K562 (cell line): ENCODE measurements at regions not wholly inside any gene's neighbourhood (a gene's known extent, or its start where the extent isn't known, plus 50 kb on each side); places are given as distances from the start of the nearest gene placed in this dataset.
A peak's percentile ranks its signal among the peaks of the same experiment; 100 is the strongest.

Experiments
- ATAC-seq: fragments of 200-7000 bp; cut with Tn5 transposase; 3 replicates; pipeline ENCODE4 v1.9.1; 2020; ENCODE audit warnings: moderate library complexity
- BruUV-seq: library from RNA; stranded (reverse); fragments of 400-500 nt; replicated peaks from 2 replicates; lab custom pipeline; 2021; lab: Mats Ljungman, UMichigan
- CTCF ChIA-PET: fragments of 300-600 bp; formaldehyde crosslinking; extraction: SDS; loops from one replicate; lab custom pipeline; 2021; ENCODE audit warnings: low intra/inter-chr PET ratio; lab: Yijun Ruan, JAX
- POLR2A ChIA-PET: fragments of 300-600, 350-650 bp; sonication (Branson Sonifier 250); formaldehyde crosslinking; extraction: SDS; loops from one replicate; lab custom pipeline; 2021; ENCODE audit warnings: antibody characterized with exemption, inconsistent platforms; lab: Yijun Ruan, JAX
- DNase-seq, 4 experiments: peaks; one replicate each; pipeline versions ENCODE4 v3.0.0 to v3.0.0-alpha.2; 2011 to 2018; ENCODE audit warnings: low spot score in 3 of 4, mixed read lengths in 3 of 4; ENCODE audit errors: extremely low read depth in 1 of 4
- FAIRE-seq: peaks from 2 replicates; lab custom pipeline; 2011; peaks lifted over from hg19 to GRCh38; lab: Jason Lieb, UNC
- H2AFZ ChIP-seq: 2 replicates; pipeline ENCODE4 v1.6.0; 2011; ENCODE audit warnings: low read depth, low read length, control low read depth, inconsistent platforms
- H3K27ac ChIP-seq: fragments of 200-600 bp; 3 replicates; pipeline ENCODE4 v1.8.0; 2011; ENCODE audit warnings: low read depth, mild to moderate bottlenecking, control low read depth, inconsistent platforms, low read length, moderate library complexity, mixed read lengths; ENCODE audit errors: extremely low read depth
- H3K27me3 ChIP-seq, 2 experiments: fragments of 300-600 bp in 1 of 2; 2 replicates in 1 of 2; 3 replicates in 1 of 2; pipeline versions ENCODE4 v1.6.0 to v1.8.0; 2011; ENCODE audit warnings: inconsistent platforms in 2 of 2, low read length in 2 of 2, mild to moderate bottlenecking in 1 of 2, mixed read lengths in 1 of 2, moderate library complexity in 1 of 2; ENCODE audit not compliant: control insufficient read depth in 2 of 2, insufficient read depth in 2 of 2
- H3K36me3 ChIP-seq: fragments of 300-600 bp; 3 replicates; pipeline ENCODE4 v1.8.0; 2011; ENCODE audit warnings: mild to moderate bottlenecking, low read length, inconsistent platforms; ENCODE audit not compliant: control insufficient read depth, insufficient read depth
- H3K4me1 ChIP-seq, 2 experiments: fragments of 200-600 bp in 1 of 2; replicated peaks in 1 of 2; 2 replicates in 1 of 2; 3 replicates in 1 of 2; pipeline versions ENCODE4 v1.5.1 to v1.8.0; 2011; ENCODE audit warnings: inconsistent platforms in 2 of 2, low read length in 2 of 2, mild to moderate bottlenecking in 1 of 2, mixed read lengths in 1 of 2, moderate library complexity in 1 of 2; ENCODE audit not compliant: control insufficient read depth in 2 of 2, insufficient read depth in 2 of 2
- H3K4me2 ChIP-seq: 2 replicates; pipeline ENCODE4 v1.6.1; 2011; ENCODE audit warnings: low read length, control low read depth, inconsistent platforms, mixed read lengths; ENCODE audit not compliant: insufficient read depth
- H3K4me3 ChIP-seq: fragments of 200-600 bp; sonication (generic), shearing (Covaris generic); 2 replicates; pipeline ENCODE4 v1.5.1; 2016; ENCODE audit warnings: control low read depth, inconsistent platforms
- H3K79me2 ChIP-seq: fragments of 200-600 bp; 3 replicates; pipeline ENCODE4 v1.8.0; 2011; ENCODE audit warnings: low read length, inconsistent platforms; ENCODE audit not compliant: control insufficient read depth, insufficient read depth
- H3K9ac ChIP-seq, 2 experiments: 2 replicates each; pipeline versions ENCODE4 v1.6.0 to v1.6.1; 2011; ENCODE audit warnings: low read depth in 2 of 2, low read length in 2 of 2, control low read depth in 1 of 2, inconsistent platforms in 1 of 2, mild to moderate bottlenecking in 1 of 2, mixed read lengths in 1 of 2; ENCODE audit not compliant: insufficient read depth in 1 of 2
- H3K9me1 ChIP-seq: one replicate; pipeline ENCODE4 v1.6.0; 2011; ENCODE audit warnings: inconsistent platforms, mild to moderate bottlenecking, low read length, moderate library complexity; ENCODE audit not compliant: control insufficient read depth, insufficient read depth
- H3K9me3 ChIP-seq: replicated peaks from 2 replicates; pipeline ENCODE4 v1.5.1; 2011; ENCODE audit warnings: low read depth, low read length, inconsistent platforms; ENCODE audit not compliant: control insufficient read depth, insufficient read depth
- H4K20me1 ChIP-seq: replicated peaks from 2 replicates; pipeline ENCODE4 v1.6.1; 2011; ENCODE audit warnings: low read length, inconsistent platforms, mixed read lengths; ENCODE audit not compliant: control insufficient read depth, insufficient read depth
- JUND ChIP-seq, 2 experiments: IDR thresholded peaks; 2 replicates in 1 of 2; 3 replicates in 1 of 2; pipeline ENCODE4 v1.6.1; 2011; ENCODE audit warnings: borderline replicate concordance in 2 of 2, low read depth in 2 of 2, low read length in 2 of 2, improper control_type of control experiment in 1 of 2, missing biosample characterization in 1 of 2, missing genetic modification characterization in 1 of 2, missing genetic modification reagents in 1 of 2
- MEIS2 ChIP-seq: fragments of 450-650 bp; IDR thresholded peaks from 2 replicates; pipeline ENCODE4 v1.6.1; 2014; ENCODE audit warnings: mild to moderate bottlenecking; ENCODE audit not compliant: partially characterized antibody
- WHSC1 ChIP-seq: IDR thresholded peaks from one replicate; pipeline ENCODE4 v1.6.1; 2012; ENCODE audit warnings: low read length, control low read depth, inconsistent platforms
- WGBS: fragments of 100-300 bp; shearing (Covaris generic); methylation state at CpG from one replicate; pipeline ENCODE4 v1.1.6; 2016; ENCODE audit warnings: low coverage, mixed read lengths; ENCODE audit not compliant: insufficient coverage; ENCODE audit errors: missing lambda C conversion rate; 5-methylcytosine and 5-hydroxymethylcytosine counted together
- in situ Hi-C: fragments of 300-500 bp; cut with MboI; formaldehyde crosslinking; loops from 4 replicates; pipeline ENCODE4 v1.15.0; 2018; ENCODE audit warnings: inconsistent platforms, mixed read lengths
- intact Hi-C: fragments of 100-400 bp; cut with micrococcal nuclease; formaldehyde crosslinking; loops from 2 replicates; pipeline ENCODE4 v1.14.2; 2022
- TF ChIP-seq, protein P1 (sequence below): fragments of 250-450 bp; sonication (Bioruptor Pico); IDR thresholded peaks from 2 replicates; pipeline ENCODE4 v1.9.0; 2021; ENCODE audit warnings: mild to moderate bottlenecking
- TF ChIP-seq, protein P2 (sequence below), 2 experiments: fragments of 150-350 bp in 1 of 2; IDR thresholded peaks; 2 replicates each; pipeline ENCODE4 v1.6.1; 2012 to 2016; ENCODE audit warnings: low read depth in 2 of 2, low read length in 2 of 2, mild to moderate bottlenecking in 1 of 2, moderate library complexity in 1 of 2

DNA sequence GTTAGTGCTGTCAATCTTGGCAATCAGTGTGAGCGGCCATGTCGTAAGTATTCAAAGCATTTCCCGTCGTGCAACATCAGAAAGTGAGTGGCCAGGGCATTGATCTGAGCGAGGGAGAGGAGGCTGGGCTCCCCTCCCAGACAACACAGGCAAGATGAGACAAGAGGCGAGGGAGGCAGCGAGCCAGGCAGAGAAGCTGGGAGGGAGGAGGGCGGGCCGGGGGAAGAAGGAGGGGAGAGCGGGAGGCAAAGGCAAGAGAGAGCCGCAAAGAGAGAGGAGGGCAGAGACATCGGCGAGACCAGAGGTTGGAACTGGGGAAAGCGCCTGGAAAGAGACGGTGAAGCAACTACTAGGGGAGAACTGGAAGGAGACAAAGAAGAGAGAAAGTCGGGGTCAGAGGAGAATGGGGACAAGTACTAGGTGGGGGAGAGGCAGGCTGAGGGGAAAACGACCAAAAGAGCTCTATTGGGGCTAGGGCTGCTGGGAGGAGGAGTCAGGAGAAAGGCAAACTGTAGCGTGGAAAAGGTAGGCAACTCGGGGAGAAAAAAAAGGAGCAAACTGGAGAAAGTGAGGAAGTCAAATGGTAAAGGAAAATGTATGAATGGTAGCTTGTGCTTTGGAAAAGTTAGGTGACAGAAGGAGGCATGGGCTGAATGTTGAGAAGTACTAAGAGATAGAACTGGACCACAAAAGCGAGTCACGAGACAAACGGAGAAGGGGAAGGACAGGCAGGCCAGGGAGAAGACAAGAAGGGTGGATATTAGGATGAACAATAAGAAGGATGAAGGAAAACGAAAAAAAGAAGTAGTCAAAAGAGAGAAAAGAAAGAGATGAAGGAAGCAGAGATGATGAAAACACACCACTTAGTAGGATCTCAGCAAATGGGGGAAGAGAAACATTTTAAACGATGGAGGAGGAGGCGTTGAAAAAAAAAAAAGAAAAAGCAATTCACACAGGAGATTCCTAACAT, 130.5 kb upstream of the C11orf58 start:
- ChIA-PET CTCF (interaction anchor here (0.7 to 3.7 kb wide), 2 partner anchors 417 to 961 kb away, joined by 3 to 24 read pairs; no protein-coding TSS in a partner anchor), POLR2A (interaction anchor here (0.6 kb wide), 2 partner anchors 684 to 827 kb away, joined by 3 read pairs; no protein-coding TSS in a partner anchor)
- DNase-seq = peak; percentile 52 to 80 (median 58)
- in situ Hi-C loops = loop anchor here (5.0 to 25.0 kb wide), 3 partner anchors 416 to 771 kb away; no protein-coding TSS in a partner anchor
- FAIRE-seq = peak; percentile 84
- peak overlapping the region; percentile 90 for H3K27ac ChIP-seq
- intact Hi-C loops = loop anchor here (2.0 to 10.0 kb wide), 7 partner anchors 153 to 781 kb away; partner anchors contain the start of gene SOX6
- peak overlapping the region; percentile 75 to 93 for H3K9ac ChIP-seq
- 13% methylated on average over 14 of the region's 25 CpGs for WGBS
- H2AFZ ChIP-seq = peak overlapping the region; percentile 86
- peaks cover 21% of the 10 kb centered on the region for H3K79me2 ChIP-seq
- peak; percentile 25 for ATAC-seq
- H3K9me3 ChIP-seq = no peaks in the 10 kb centered on the region
- H3K9me1 ChIP-seq = no peaks in the 10 kb centered on the region
- peaks cover 13 to 45% of the 10 kb centered on the region in 2 experiments; a peak in 4 of 5 replicates for H3K4me1 ChIP-seq
- H3K4me3 ChIP-seq = peak overlapping the region; percentile 71
- peak overlapping the region; percentile 79 for H3K4me2 ChIP-seq
- no TSS peak for BruUV-seq
- H4K20me1 ChIP-seq = no peaks in the 10 kb centered on the region
- H3K27me3 ChIP-seq = peaks cover 0 to under 1% of the 10 kb centered on the region in 2 experiments; a peak in 1 of 5 replicates
- H3K36me3 ChIP-seq = no peaks in the 10 kb centered on the region
- TF ChIP-seq, protein P1, sequence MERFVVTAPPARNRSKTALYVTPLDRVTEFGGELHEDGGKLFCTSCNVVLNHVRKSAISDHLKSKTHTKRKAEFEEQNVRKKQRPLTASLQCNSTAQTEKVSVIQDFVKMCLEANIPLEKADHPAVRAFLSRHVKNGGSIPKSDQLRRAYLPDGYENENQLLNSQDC (CRISPR knock-in tag) = no peak
- TF ChIP-seq WHSC1 (no peak), MEIS2 (peak; percentile 22), JUND (IDR thresholded peaks at IDR 0.05; ENCODE audit: borderline replicate concordance, low read depth, low read length) (no peak), JUND (tag; IDR thresholded peaks at IDR 0.05; ENCODE audit: borderline replicate concordance, low read depth, low read length) (no peak)
- TF ChIP-seq, protein P2, sequence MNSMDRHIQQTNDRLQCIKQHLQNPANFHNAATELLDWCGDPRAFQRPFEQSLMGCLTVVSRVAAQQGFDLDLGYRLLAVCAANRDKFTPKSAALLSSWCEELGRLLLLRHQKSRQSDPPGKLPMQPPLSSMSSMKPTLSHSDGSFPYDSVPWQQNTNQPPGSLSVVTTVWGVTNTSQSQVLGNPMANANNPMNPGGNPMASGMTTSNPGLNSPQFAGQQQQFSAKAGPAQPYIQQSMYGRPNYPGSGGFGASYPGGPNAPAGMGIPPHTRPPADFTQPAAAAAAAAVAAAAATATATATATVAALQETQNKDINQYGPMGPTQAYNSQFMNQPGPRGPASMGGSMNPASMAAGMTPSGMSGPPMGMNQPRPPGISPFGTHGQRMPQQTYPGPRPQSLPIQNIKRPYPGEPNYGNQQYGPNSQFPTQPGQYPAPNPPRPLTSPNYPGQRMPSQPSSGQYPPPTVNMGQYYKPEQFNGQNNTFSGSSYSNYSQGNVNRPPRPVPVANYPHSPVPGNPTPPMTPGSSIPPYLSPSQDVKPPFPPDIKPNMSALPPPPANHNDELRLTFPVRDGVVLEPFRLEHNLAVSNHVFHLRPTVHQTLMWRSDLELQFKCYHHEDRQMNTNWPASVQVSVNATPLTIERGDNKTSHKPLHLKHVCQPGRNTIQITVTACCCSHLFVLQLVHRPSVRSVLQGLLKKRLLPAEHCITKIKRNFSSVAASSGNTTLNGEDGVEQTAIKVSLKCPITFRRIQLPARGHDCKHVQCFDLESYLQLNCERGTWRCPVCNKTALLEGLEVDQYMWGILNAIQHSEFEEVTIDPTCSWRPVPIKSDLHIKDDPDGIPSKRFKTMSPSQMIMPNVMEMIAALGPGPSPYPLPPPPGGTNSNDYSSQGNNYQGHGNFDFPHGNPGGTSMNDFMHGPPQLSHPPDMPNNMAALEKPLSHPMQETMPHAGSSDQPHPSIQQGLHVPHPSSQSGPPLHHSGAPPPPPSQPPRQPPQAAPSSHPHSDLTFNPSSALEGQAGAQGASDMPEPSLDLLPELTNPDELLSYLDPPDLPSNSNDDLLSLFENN (IDR thresholded peaks at IDR 0.05; ENCODE audit: low read depth in 2 of 2, low read length in 2 of 2) = no peak
